ENCODE measurements at regions not wholly inside any gene's neighbourhood (a gene's known extent, or its start where the extent isn't known, plus 50 kb on each side); places are given as distances from the start of the nearest gene placed in this dataset.

- H3K4me3 ChIP-seq (ENCODE audit: control insufficient read depth, low read depth, low read length) = no peak overlapping the region
- no peak for DNase-seq (ENCODE audit: low read depth)
- no peak for TF ChIP-seq CTCF (IDR thresholded peaks at IDR 0.05; ENCODE audit: control insufficient read depth, insufficient read depth, low read depth, low read length, missing control alignments)
Observed at GRCh38 chr2:4891394-4891793, 800.8 kb upstream of the SOX11 start.

DNA sequence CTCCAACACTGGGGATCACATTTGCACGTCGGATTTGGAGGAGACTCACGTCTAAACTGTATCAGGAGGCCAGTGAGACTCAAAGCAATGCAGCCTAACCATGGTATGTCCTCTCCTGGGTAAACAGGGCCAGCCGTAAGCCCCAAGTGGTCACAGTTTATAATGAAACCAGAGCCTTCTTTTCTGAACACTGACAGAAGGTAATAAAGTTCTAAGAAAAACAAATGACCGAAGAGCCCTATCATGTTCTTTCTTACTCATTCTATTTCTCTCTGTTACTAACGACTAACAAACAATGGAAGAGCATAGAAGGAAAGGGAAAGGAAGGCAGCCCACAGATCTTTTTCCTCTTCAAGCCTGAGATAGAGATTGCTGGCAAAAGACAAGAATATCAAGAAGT is 796.8 kb upstream of the SOX11 start:
- H3K4me3 ChIP-seq (ENCODE audit: control insufficient read depth, low read depth, low read length) = no peak overlapping the region
- no peak for TF ChIP-seq CTCF (IDR thresholded peaks at IDR 0.05; ENCODE audit: control insufficient read depth, insufficient read depth, low read depth, low read length, missing control alignments)
- no peak for DNase-seq (ENCODE audit: low read depth)

- no peak overlapping the region for H3K4me3 ChIP-seq (ENCODE audit: control insufficient read depth, low read depth, low read length)
- DNase-seq (ENCODE audit: low read depth) = no peak
- no peak for TF ChIP-seq CTCF (IDR thresholded peaks at IDR 0.05; ENCODE audit: control insufficient read depth, insufficient read depth, low read depth, low read length, missing control alignments)
Observed at GRCh38 chr2:4898706-4899105, 793.5 kb upstream of the SOX11 start.

DNA sequence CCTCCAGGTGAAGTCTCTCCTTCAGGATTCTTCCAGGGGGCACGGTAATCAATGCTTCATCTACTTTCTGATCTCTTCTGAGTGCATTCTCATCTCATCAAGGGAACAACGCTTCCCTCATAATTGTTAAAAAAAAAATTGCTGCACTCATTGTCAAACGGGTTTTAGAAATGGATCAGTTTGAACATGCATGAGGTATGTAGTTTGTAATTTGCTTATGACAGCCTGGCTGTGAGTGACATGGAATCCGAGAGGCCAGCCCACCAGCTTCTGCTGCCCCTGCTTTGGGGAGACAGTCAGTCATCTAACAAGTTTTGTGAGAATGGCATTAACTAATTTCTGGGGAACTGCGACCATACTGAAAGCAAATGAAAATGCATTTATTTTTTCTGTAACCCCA is 791.9 kb upstream of the SOX11 start:
- no peak for DNase-seq (ENCODE audit: low read depth)
- TF ChIP-seq CTCF (IDR thresholded peaks at IDR 0.05; ENCODE audit: control insufficient read depth, insufficient read depth, low read depth, low read length, missing control alignments) = no peak
- no peak overlapping the region for H3K4me3 ChIP-seq (ENCODE audit: control insufficient read depth, low read depth, low read length)

- TF ChIP-seq CTCF (IDR thresholded peaks at IDR 0.05; ENCODE audit: control insufficient read depth, insufficient read depth, low read depth, low read length, missing control alignments) = no peak
- no peak overlapping the region for H3K4me3 ChIP-seq (ENCODE audit: control insufficient read depth, low read depth, low read length)
- no peak for DNase-seq (ENCODE audit: low read depth)
Observed at GRCh38 chr2:4900861-4901770, 791.1 kb upstream of the SOX11 start.

DNA sequence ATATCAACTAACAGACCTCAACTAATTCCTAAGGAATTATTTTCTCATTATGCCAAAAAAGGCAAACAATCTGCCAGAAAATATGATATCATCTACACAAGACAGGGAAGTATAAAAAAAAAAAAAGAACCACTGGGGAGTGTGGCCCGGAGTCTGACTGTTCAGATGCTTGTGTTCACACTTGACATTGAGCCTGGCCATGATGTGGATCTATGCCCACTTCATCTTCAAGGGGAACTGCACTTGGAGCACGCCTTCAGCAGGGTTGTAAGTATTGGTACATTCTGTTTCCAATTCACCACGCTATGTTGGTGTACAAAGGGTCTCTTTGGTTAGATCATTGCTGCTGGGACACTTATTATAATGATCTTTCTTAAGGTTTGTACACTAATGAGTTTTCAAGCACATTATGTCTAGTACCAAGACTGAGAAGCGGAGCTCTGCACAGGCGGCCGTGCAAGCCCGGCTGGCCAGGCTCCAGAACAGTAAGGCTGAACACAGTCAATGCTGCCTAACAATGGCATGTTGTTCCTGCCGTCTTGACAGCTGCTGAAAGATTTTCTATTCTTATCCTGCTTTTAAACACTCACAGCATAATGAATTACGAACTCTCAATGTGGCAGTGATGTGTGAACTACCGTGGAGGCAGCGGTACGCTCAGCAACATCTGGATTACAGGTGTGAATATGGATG is 788.4 kb upstream of the SOX11 start:
- no peak for TF ChIP-seq CTCF (IDR thresholded peaks at IDR 0.05; ENCODE audit: control insufficient read depth, insufficient read depth, low read depth, low read length, missing control alignments)
- H3K4me3 ChIP-seq (ENCODE audit: control insufficient read depth, low read depth, low read length) = no peak overlapping the region
- no peak for DNase-seq (ENCODE audit: low read depth)
